GM10266 (cell line): ENCODE measurements at regions not wholly inside any gene's neighbourhood (a gene's known extent, or its start where the extent isn't known, plus 50 kb on each side); places are given as distances from the start of the nearest gene placed in this dataset.

Experiments
- DNase-seq: peaks from one replicate; pipeline ENCODE4 v3.0.0; 2012; ENCODE audit errors: extremely low spot score
- CTCF ChIP-seq: IDR thresholded peaks from 2 replicates; pipeline ENCODE4 v1.5.1; 2012; ENCODE audit warnings: mild to moderate bottlenecking, low read depth; ENCODE audit not compliant: control insufficient read depth, insufficient read depth; ENCODE audit errors: missing control alignments

GRCh38 chr16:9687737-9688319, 494.4 kb downstream of the GRIN2A start:
- no peak for TF ChIP-seq CTCF

GRCh38 chr16:9689597-9689996, 492.6 kb downstream of the GRIN2A start:
- DNase-seq, result no peak
- TF ChIP-seq CTCF, result no peak

More at GRCh38 chr16:9687737-9688319, 494.4 kb downstream of the GRIN2A start:
- DNase-seq, result no peak

- DNase-seq, result no peak
- TF ChIP-seq CTCF, result no peak
Measured at GRCh38 chr16:9695152-9695551, 487.1 kb downstream of the GRIN2A start.
